Endodermal cell (in vitro differentiated cells): ENCODE measurements at regions not wholly inside any gene's neighbourhood (a gene's known extent, or its start where the extent isn't known, plus 50 kb on each side); places are given as distances from the start of the nearest gene placed in this dataset.

Experiments used
- DNase-seq: peaks from one replicate; pipeline ENCODE4 v3.0.0-alpha.2; 2017
- H3K27ac ChIP-seq: 2 replicates; pipeline ENCODE4 v1.5.1; 2013; ENCODE audit warnings: mild to moderate bottlenecking, low read depth, low read length, moderate library complexity
- H3K27me3 ChIP-seq: 2 replicates; pipeline ENCODE4 v1.6.1; 2013; ENCODE audit warnings: mild to moderate bottlenecking, low read length, moderate library complexity; ENCODE audit not compliant: insufficient read depth, control insufficient read depth, poor library complexity, severe bottlenecking
- H3K36me3 ChIP-seq: 2 replicates; pipeline ENCODE4 v1.7.0; 2013; ENCODE audit warnings: mild to moderate bottlenecking, low read length, moderate library complexity; ENCODE audit not compliant: control insufficient read depth, insufficient read depth
- H3K4me1 ChIP-seq: one replicate; pipeline ENCODE4 v1.7.0; 2013; ENCODE audit warnings: low read length; ENCODE audit not compliant: control insufficient read depth, insufficient read depth
- H3K4me3 ChIP-seq: 2 replicates; pipeline ENCODE4 v1.5.1; 2013; ENCODE audit warnings: mild to moderate bottlenecking, low read length, moderate library complexity
- H3K9ac ChIP-seq: 2 replicates; pipeline ENCODE4 v1.6.1; 2013; ENCODE audit warnings: mild to moderate bottlenecking, low read length, moderate library complexity; ENCODE audit not compliant: poor library complexity, severe bottlenecking; ENCODE audit errors: extremely low read depth
- H3K9me3 ChIP-seq: 2 replicates; pipeline ENCODE4 v1.6.1; 2013; ENCODE audit warnings: mild to moderate bottlenecking, low read length, moderate library complexity; ENCODE audit not compliant: control insufficient read depth
- H3K27ac Mint-ChIP-seq: 2 replicates; pipeline ENCODE4 v1.8.0; 2020; ENCODE audit warnings: mixed read lengths
- H3K27me3 Mint-ChIP-seq: 2 replicates; pipeline ENCODE4 v1.8.0; 2021; ENCODE audit warnings: mild to moderate bottlenecking, mixed read lengths; ENCODE audit not compliant: insufficient read depth
- H3K36me3 Mint-ChIP-seq: 2 replicates; pipeline ENCODE4 v1.8.0; 2020; ENCODE audit warnings: low read depth, mixed read lengths
- H3K4me1 Mint-ChIP-seq: 2 replicates; pipeline ENCODE4 v1.8.0; 2020; ENCODE audit warnings: mixed read lengths
- H3K4me3 Mint-ChIP-seq: 2 replicates; pipeline ENCODE4 v1.8.0; 2020; ENCODE audit warnings: mild to moderate bottlenecking, moderate library complexity, mixed read lengths
- H3K9me3 Mint-ChIP-seq: 2 replicates; pipeline ENCODE4 v1.8.0; 2020; ENCODE audit warnings: mild to moderate bottlenecking, mixed read lengths
- WGBS, 2 experiments: methylation state at CpG; one replicate each; pipeline versions ENCODE4 v1.1.5 to v1.1.7; 2013; ENCODE audit warnings: missing lambda C conversion rate in 2 of 2, mixed read lengths in 1 of 2; ENCODE audit not compliant: insufficient coverage in 1 of 2, insufficient read length in 1 of 2; 5-methylcytosine and 5-hydroxymethylcytosine counted together
- TF ChIP-seq, protein P1 (sequence below): fragments of 200-600 bp; sonication (generic); conservative IDR thresholded peaks from 2 replicates; pipeline ENCODE4 v1.5.0; 2021; ENCODE audit warnings: antibody characterized with exemption, mild to moderate bottlenecking

GRCh38 chr6:121876721-121877120, 441.3 kb downstream of the GJA1 start:
- H3K9me3 Mint-ChIP-seq = peaks cover 26% of the 10 kb centered on the region
- Histone ChIP-seq H3K4me3 (no peak overlapping the region), H3K27me3 (no peaks in the 10 kb centered on the region), H3K36me3 (no peaks in the 10 kb centered on the region), H3K9me3 (peaks cover 31% of the 10 kb centered on the region), H3K4me1 (no peaks in the 10 kb centered on the region), H3K27ac (no peak overlapping the region), H3K9ac (no peak overlapping the region)
- no peaks in the 10 kb centered on the region for H3K27me3 Mint-ChIP-seq
- no peak for DNase-seq
- H3K4me1 Mint-ChIP-seq = no peaks in the 10 kb centered on the region
- peaks cover 11% of the 10 kb centered on the region for H3K36me3 Mint-ChIP-seq
- TF ChIP-seq, protein P1, sequence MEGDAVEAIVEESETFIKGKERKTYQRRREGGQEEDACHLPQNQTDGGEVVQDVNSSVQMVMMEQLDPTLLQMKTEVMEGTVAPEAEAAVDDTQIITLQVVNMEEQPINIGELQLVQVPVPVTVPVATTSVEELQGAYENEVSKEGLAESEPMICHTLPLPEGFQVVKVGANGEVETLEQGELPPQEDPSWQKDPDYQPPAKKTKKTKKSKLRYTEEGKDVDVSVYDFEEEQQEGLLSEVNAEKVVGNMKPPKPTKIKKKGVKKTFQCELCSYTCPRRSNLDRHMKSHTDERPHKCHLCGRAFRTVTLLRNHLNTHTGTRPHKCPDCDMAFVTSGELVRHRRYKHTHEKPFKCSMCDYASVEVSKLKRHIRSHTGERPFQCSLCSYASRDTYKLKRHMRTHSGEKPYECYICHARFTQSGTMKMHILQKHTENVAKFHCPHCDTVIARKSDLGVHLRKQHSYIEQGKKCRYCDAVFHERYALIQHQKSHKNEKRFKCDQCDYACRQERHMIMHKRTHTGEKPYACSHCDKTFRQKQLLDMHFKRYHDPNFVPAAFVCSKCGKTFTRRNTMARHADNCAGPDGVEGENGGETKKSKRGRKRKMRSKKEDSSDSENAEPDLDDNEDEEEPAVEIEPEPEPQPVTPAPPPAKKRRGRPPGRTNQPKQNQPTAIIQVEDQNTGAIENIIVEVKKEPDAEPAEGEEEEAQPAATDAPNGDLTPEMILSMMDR = no peak
- no peak overlapping the region for H3K27ac Mint-ChIP-seq
- H3K4me3 Mint-ChIP-seq = no peak overlapping the region

GRCh38 chr6:121879149-121879548, 443.7 kb downstream of the GJA1 start:
- H3K4me1 Mint-ChIP-seq = peaks cover 13% of the 10 kb centered on the region
- Histone ChIP-seq H3K9me3 (peaks cover 17% of the 10 kb centered on the region), H3K4me3 (no peak overlapping the region), H3K9ac (no peak overlapping the region), H3K27me3 (no peaks in the 10 kb centered on the region), H3K27ac (no peak overlapping the region), H3K36me3 (no peaks in the 10 kb centered on the region), H3K4me1 (peaks cover 4% of the 10 kb centered on the region)
- DNase-seq = no peak
- TF ChIP-seq, protein P1 = no peak
- peaks cover 10% of the 10 kb centered on the region for H3K9me3 Mint-ChIP-seq
- no peaks in the 10 kb centered on the region for H3K27me3 Mint-ChIP-seq
- WGBS, 2 experiments = 86 to 100% methylated on average over 1 of the region's 1 CpG
- H3K36me3 Mint-ChIP-seq = no peaks in the 10 kb centered on the region
- no peak overlapping the region for H3K27ac Mint-ChIP-seq
- no peak overlapping the region for H3K4me3 Mint-ChIP-seq

GRCh38 chr6:121880831-121881230, 445.4 kb downstream of the GJA1 start:
- Histone ChIP-seq H3K36me3 (no peaks in the 10 kb centered on the region), H3K9me3 (peaks cover 10% of the 10 kb centered on the region), H3K4me1 (peaks cover 4% of the 10 kb centered on the region), H3K27me3 (no peaks in the 10 kb centered on the region), H3K9ac (no peak overlapping the region), H3K4me3 (no peak overlapping the region), H3K27ac (no peak overlapping the region)
- Mint-ChIP-seq H3K4me3 (no peak overlapping the region), H3K36me3 (no peaks in the 10 kb centered on the region), H3K4me1 (peaks cover 20% of the 10 kb centered on the region), H3K27me3 (no peaks in the 10 kb centered on the region), H3K9me3 (peaks cover 3% of the 10 kb centered on the region), H3K27ac (no peak overlapping the region)
- TF ChIP-seq, protein P1 = no peak
- no peak for DNase-seq
